H1 (cell line): ENCODE measurements at regions not wholly inside any gene's neighbourhood (a gene's known extent, or its start where the extent isn't known, plus 50 kb on each side); places are given as distances from the start of the nearest gene placed in this dataset.

Experiments used
- CHD2 ChIP-seq: IDR thresholded peaks from 2 replicates; pipeline ENCODE4 v1.6.1; 2012; ENCODE audit warnings: low read length, improper control_type of control experiment
- CTCF ChIP-seq, 3 experiments: IDR thresholded peaks; 1 replicate in 2 of 3; 2 replicates in 1 of 3; pipeline versions ENCODE4 v1.5.1 to v1.6.1; 2011; ENCODE audit warnings: low read length in 3 of 3, mild to moderate bottlenecking in 3 of 3, inconsistent platforms in 2 of 3, low read depth in 1 of 3, moderate library complexity in 1 of 3; ENCODE audit not compliant: insufficient read depth in 1 of 3; ENCODE audit errors: control extremely low read depth in 1 of 3
- EP300 ChIP-seq, 2 experiments: IDR thresholded peaks; 1 replicate in 1 of 2; 2 replicates in 1 of 2; pipeline ENCODE4 v1.6.1; 2011 to 2012; ENCODE audit warnings: low read depth in 2 of 2, low read length in 2 of 2, mild to moderate bottlenecking in 2 of 2, borderline replicate concordance in 1 of 2, inconsistent platforms in 1 of 2, moderate library complexity in 1 of 2
- GABPA ChIP-seq: IDR thresholded peaks from 2 replicates; pipeline ENCODE4 v1.6.1; 2011; ENCODE audit warnings: mild to moderate bottlenecking, low read length, moderate library complexity, borderline replicate concordance; ENCODE audit not compliant: insufficient read depth
- NRF1 ChIP-seq: IDR thresholded peaks from 2 replicates; pipeline ENCODE4 v1.6.1; 2011; ENCODE audit warnings: mild to moderate bottlenecking, low read depth, low read length, improper control_type of control experiment
- SP1 ChIP-seq: IDR thresholded peaks from 2 replicates; pipeline ENCODE4 v1.6.1; 2011; ENCODE audit warnings: low read depth, low read length
- TAF1 ChIP-seq: IDR thresholded peaks from 2 replicates; pipeline ENCODE4 v1.6.1; 2011; ENCODE audit warnings: mild to moderate bottlenecking, low read depth, low read length
- ZNF274 ChIP-seq: IDR thresholded peaks from 2 replicates; pipeline ENCODE4 v1.7.0; 2012; ENCODE audit warnings: low read length, borderline replicate concordance; ENCODE audit errors: extremely low read depth

- TF ChIP-seq CHD2 = no peak
- TF ChIP-seq GABPA = no peak
- no peak for TF ChIP-seq SP1
- no peak for TF ChIP-seq EP300 (IDR thresholded peaks at IDR 0.05; ENCODE audit: borderline replicate concordance in 1 of 2, low read depth in 2 of 2, low read length in 2 of 2)
- no peak for TF ChIP-seq NRF1
- TF ChIP-seq TAF1 = no peak
- TF ChIP-seq ZNF274 = no peak
- TF ChIP-seq CTCF (IDR thresholded peaks at IDR 0.05; ENCODE audit: control extremely low read depth in 1 of 3, insufficient read depth in 1 of 3, low read depth in 1 of 3, low read length in 3 of 3) = no peak
Measured at GRCh38 chr7:16084875-16085274, 336.5 kb downstream of the CRPPA start.
